ENCODE measurements at regions not wholly inside any gene's neighbourhood (a gene's known extent, or its start where the extent isn't known, plus 50 kb on each side); places are given as distances from the start of the nearest gene placed in this dataset.
"Not testable (repeated sequence)": the region's sequence is repeated elsewhere in the genome, so short reads cannot be mapped to it uniquely, and the experiment has no call there.

- DNase-seq: no peak
These were observed 655.3 kb downstream of the SH3BGRL start for GRCh38 chrX:81857192-81857591.

DNA sequence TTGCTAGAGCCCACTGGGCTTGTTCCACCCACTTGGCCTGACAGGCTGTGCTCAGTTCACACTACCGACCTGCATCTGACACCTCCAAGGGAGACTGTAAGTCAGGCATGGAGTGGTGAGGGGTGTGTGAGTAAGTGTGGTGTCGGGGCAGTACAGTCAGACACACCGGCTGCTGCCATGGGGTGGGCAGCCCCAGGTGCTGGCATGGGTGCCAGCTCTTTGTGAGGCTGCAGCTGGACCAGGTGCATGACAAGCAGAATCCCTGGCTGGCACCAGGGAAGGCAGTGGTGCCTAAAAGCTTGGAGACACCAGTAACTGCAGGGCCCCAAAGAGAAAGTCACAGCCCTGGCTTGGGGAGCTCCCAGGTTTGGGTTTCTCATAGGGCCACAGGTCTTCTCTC, 665.0 kb downstream of the SH3BGRL start:
- no peak for DNase-seq

- no peak for DNase-seq
These were observed 667.1 kb downstream of the SH3BGRL start for GRCh38 chrX:81868979-81869378.

DNA sequence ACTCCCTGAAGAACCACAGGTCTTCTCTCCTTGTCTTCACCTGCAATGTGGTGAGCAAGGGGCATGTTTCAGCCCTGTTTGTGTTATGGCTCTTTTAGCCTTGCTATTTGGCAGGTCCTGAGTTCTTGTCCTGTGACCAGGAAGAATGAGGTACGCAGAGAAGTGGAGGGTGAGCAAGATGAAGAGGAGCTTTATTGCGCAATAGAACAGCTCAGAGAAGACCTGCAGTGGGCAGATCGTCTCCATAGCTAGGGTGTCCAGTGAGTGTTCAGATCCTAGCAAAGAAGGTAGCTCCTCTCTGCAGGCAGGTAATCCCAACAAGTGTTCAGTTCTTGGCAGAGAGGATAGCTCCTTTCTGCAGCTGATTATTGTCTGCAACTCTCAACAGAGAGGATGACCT, 672.9 kb downstream of the SH3BGRL start:
- no peak for DNase-seq

DNA sequence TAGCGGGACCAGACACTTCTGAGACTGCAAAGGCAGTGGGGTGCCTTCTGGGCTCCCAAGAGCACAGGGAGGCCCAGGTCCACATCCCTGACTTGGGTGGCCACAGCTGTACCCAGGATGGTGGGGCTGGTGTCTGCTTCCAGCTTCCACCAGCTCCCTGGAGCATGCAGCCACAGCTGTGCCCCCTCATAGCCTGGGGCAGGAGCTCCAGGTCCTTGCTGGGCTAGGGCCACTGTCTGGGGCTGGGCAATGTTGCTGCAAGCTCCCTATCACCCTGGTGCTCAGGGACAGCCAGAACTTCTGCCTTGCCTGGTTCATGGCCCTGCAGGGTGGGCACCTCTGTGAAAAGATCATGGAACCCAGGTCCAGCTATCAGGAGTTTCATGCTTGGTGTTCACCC, 673.9 kb downstream of the SH3BGRL start:
- DNase-seq: no peak

DNA sequence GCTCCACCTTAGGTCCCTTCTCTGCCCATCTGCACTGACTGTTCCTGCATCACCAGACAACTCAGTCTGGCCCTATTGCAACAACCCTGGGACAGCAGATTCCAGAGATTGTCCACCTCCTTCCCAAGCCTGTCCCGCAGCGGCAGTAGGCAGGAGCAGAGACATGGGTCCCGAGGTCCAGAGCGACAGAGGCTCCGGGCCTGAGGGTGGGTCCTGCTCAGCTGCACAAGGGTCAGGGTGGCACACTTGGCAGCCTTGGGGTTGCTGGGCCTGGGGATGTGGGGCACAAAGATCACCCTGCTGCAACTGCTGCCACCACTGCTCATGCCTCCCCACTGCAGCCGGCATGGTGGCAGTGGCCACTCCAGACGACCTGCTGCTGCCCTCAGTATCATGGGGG, 674.5 kb downstream of the SH3BGRL start:
- DNase-seq: no peak

GRCh38 chrX:81890521-81890920, 688.6 kb downstream of the SH3BGRL start:
- DNase-seq: no peak

DNA sequence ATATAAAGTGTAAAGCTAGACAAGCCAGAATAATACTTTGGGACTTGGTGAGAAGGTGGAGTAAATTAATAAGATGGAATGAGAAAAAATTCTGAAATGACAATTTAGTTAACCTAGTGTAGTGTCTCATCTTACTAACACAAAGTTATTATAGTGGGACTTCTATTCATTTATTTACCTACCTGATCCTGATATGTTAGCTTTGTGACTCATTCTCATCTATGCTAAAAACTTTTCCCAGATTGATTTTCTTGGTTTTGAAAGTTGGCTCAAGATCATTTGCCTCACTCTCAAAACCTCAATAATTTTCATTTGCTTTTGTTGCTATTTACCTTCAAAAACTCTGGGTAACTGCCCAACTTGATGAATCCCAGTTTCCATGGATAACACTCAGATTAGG, 698.6 kb downstream of the SH3BGRL start:
- DNase-seq: no peak

DNA sequence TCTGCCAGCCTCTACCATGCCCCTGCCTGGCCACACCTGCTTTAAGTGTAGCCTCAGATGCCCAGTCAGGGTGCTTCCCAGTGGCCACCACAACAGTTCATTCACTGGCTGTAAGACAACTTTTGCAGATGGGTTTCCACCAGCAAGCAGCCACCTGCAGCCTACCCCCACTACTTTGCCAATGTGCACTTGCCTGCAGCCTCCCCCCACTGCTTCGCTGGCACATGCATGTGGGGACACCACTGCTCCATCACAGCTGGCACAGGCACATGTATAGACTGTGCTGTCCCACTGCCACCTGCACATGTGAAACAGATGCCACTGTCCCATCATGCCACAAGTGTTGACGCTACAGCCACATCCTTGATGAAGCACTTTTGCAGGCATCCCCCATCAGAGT, 723.9 kb downstream of the SH3BGRL start:
- no peak for DNase-seq

GRCh38 chrX:81945911-81946310, 744.0 kb downstream of the SH3BGRL start:
- DNase-seq: not testable (repeated sequence)

DNA sequence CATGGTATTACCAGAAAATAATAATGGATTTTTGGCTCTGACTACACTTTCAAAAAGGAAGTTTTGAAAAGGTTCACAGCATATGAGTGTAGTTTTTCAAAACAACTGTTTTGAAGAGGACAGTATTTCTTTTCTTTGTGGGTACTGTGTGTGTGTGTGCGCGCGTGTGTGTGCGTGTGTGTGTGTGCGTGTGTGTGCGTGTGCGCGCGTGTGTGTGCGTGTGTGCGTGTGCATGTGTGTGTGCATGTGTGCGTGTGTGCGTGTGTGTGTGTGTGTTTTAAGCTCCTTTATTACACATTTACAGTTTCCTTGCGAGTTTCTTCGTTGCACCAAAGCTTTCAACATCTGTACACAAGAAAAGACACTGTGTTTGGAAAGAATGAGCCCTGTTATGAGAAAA, 755.4 kb downstream of the SH3BGRL start:
- no peak for DNase-seq

- no peak for DNase-seq
These were observed 756.1 kb downstream of the SH3BGRL start for GRCh38 chrX:81957900-81958545.

GRCh38 chrX:81959964-81960363, 758.1 kb downstream of the SH3BGRL start:
- no peak for DNase-seq

- DNase-seq: not testable (repeated sequence)
These were observed 772.5 kb downstream of the SH3BGRL start for GRCh38 chrX:81974413-81974812.

GRCh38 chrX:81979806-81980515, 778.1 kb downstream of the SH3BGRL start:
- no peak for DNase-seq

DNA sequence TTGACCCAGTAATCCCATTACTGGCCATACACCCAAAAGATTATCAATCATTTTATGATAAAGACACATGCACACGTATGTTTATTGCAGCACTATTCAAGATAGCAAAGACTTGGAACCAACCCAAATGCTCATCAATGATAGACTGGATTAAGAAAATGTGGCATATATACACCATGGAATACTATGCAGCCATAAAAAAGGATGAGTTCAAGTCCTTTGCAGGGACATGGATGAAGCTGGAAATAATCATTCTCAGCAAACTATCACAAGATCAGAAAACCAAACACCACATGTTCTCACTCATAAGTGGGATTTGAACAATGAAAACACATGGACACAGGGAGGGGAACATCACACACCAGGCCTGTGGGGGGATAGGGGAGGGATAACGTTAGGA, 785.3 kb downstream of the SH3BGRL start:
- DNase-seq: not testable (repeated sequence)

- DNase-seq: no peak
These were observed 794.3 kb downstream of the SH3BGRL start for GRCh38 chrX:81996166-81996565.

DNA sequence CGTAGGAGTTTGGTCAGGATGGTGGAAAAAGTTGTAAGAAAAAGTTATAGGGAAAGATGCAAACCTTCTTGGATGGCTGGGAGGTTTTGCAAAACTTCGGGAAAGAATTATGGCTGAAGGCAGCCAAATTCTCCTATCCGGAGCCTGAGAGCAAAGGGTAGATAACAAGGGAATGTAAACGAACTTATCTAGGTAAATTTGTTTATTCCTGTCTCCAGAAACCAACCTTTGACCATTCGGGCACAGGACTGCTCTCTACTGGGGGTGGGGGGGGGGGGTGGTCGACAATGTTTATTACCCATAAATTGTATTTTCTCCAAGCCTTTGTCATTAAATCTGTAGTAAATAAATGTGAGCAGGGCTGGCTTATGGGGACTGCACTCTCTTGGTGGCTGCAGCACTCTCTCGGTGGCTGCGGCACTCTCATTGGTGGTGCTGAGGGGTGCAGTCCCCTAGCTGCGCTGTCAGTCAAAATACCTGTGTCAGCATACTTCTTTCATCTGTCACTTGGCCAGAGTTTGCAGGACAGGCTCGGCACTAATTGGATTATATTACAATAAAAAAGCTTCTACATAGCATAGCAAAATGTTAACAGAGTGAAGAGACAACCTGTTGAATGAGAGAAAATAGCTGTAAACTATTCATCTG, 827.8 kb downstream of the SH3BGRL start:
- DNase-seq: no peak

DNA sequence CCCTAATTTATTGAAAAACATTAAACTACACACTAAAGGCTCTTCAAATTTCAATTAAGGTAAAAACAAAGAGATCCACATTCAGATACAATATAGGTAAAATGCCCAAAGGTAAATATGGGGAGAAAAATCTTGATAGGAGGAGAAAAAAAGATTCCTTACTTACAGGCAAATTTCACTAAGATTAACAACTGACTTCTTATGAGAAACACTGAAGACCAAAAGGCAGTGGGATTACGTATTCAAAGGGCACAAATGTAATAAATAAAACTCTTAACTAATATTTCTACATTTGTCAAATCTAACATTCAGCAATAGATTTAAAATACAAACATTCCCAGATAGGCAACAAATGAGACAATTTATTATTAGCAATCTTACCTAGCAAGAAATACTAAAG, 829.3 kb downstream of the SH3BGRL start:
- DNase-seq: no peak

- DNase-seq: no peak
These were observed 836.9 kb downstream of the SH3BGRL start for GRCh38 chrX:82038793-82039192.

DNA sequence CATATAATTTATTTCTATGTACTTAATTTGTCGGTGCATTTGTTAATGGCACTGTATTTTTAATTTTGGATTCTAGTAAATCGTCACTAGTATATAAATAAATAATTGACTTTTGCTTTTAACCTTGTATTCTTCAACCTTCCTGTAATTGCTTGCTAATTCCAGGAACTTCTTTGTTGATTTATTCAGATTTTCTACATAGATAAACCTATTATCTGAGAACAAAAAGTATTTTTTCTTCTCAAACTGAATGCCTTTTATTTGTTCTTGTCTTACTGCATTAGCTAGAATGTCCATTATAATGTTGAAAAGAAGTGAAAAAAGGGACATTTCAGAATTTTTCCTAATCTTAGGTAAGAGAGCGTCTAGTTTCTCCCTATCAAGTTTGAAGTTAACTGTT, 839.1 kb downstream of the SH3BGRL start:
- no peak for DNase-seq

GRCh38 chrX:82058728-82059127, 856.8 kb downstream of the SH3BGRL start:
- no peak for DNase-seq

- DNase-seq: no peak
These were observed 869.0 kb downstream of the SH3BGRL start for GRCh38 chrX:82070948-82071347.

DNA sequence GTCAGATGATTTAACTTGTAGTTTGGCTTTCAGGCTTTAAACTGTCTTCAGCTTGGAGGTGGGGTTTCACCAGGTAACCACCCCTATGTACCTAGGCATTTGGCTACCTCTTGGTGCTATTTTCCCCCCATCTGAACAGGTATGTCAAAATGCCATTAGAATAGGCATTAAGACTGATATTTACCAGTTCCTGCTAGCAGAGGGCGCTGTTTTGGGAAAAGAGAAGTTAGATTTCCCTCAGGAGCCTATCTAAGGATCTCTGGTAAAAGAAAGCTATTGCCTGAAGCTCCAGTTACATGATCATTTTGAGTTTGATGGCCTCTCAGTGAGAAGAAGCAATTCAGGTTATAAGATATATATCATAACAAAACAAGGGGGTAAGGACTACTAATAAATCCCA, 879.1 kb downstream of the SH3BGRL start:
- no peak for DNase-seq
